ENCODE measurements at regions not wholly inside any gene's neighbourhood (a gene's known extent, or its start where the extent isn't known, plus 50 kb on each side); places are given as distances from the start of the nearest gene placed in this dataset.

DNA sequence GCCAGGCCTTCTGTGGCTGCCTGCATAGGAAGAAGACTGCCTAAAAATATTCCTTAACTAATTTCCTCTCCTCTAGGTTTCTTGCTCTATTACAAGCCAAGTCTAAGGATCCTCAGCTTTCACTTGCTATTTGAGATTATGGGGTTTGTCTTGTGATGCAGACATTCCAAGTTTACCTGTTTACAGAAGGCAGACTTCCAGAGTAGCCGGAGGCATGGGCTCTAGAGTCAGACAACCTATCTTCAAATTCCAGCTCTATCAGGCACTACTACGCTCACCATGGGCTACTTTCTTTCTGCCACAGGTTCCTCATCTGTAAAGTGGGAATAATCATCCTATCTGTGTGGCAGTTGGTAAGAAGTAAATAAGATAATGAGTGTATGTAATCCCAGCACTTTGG is 95.6 kb upstream of the BCL6 start:
- DNase-seq, result no peak
- TF ChIP-seq, protein P1, sequence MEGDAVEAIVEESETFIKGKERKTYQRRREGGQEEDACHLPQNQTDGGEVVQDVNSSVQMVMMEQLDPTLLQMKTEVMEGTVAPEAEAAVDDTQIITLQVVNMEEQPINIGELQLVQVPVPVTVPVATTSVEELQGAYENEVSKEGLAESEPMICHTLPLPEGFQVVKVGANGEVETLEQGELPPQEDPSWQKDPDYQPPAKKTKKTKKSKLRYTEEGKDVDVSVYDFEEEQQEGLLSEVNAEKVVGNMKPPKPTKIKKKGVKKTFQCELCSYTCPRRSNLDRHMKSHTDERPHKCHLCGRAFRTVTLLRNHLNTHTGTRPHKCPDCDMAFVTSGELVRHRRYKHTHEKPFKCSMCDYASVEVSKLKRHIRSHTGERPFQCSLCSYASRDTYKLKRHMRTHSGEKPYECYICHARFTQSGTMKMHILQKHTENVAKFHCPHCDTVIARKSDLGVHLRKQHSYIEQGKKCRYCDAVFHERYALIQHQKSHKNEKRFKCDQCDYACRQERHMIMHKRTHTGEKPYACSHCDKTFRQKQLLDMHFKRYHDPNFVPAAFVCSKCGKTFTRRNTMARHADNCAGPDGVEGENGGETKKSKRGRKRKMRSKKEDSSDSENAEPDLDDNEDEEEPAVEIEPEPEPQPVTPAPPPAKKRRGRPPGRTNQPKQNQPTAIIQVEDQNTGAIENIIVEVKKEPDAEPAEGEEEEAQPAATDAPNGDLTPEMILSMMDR (IDR thresholded peaks at IDR 0.05), result no peak
- no peak for TF ChIP-seq POLR2A (IDR thresholded peaks at IDR 0.05)
- no peaks in the 10 kb centered on the region for H3K9me3 ChIP-seq
- H3K27me3 ChIP-seq, result no peaks in the 10 kb centered on the region
- H3K4me3 ChIP-seq, result no peak overlapping the region
- H3K27ac ChIP-seq, result no peak overlapping the region
- no peaks in the 10 kb centered on the region for H3K36me3 ChIP-seq
- H3K4me1 ChIP-seq, result no peaks in the 10 kb centered on the region

DNA sequence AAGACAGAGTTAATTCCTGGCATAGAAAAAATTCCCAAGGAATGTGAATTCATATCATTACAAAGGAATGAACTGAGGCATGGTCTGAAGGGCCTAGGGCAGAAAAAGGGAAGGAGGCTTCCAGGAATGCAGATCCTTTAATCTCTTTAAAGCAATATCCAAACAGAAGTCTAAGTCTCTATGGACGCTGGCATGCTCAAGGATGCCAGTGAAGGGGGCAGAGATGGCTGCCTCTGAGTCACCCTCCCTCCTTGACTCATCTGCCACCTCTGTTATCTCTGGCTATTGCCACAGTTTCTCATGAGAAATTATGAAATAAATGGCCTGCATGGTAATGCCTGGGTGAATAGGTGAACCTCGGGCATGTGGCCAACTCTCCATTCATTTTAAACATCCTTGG is 96.3 kb upstream of the BCL6 start:
- TF ChIP-seq POLR2A (IDR thresholded peaks at IDR 0.05), result no peak
- Histone ChIP-seq H3K27ac (no peak overlapping the region), H3K4me3 (no peak overlapping the region), H3K4me1 (no peaks in the 10 kb centered on the region), H3K27me3 (no peaks in the 10 kb centered on the region), H3K9me3 (no peaks in the 10 kb centered on the region), H3K36me3 (no peaks in the 10 kb centered on the region)
- DNase-seq, result no peak

DNA sequence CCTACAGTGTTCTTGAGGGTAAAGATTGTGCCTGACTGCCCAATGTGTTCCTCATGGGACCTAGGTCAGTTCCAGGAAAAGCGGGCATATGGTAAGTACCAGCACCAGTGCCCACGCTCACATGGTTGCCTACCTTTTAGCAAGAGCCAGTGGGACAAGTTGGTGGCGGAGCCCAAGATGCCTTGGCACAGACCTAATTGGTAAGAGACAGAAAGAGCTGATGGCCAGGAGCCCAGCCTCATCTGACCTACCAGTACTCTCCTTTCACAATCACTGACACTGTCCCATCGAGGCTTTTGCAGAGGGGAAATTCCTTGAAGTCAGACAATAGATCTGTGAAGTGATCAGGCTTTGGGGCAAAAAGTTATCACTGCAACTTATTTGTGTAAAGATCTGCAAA is 98.4 kb upstream of the BCL6 start:
- H3K4me1 ChIP-seq, result no peaks in the 10 kb centered on the region
- H3K27ac ChIP-seq, result no peak overlapping the region
- no peak overlapping the region for H3K4me3 ChIP-seq
- no peaks in the 10 kb centered on the region for H3K36me3 ChIP-seq
- no peaks in the 10 kb centered on the region for H3K27me3 ChIP-seq
- TF ChIP-seq, protein P1 (IDR thresholded peaks at IDR 0.05), result no peak
- no peak for TF ChIP-seq POLR2A (IDR thresholded peaks at IDR 0.05)
- no peak for DNase-seq
- no peaks in the 10 kb centered on the region for H3K9me3 ChIP-seq

DNA sequence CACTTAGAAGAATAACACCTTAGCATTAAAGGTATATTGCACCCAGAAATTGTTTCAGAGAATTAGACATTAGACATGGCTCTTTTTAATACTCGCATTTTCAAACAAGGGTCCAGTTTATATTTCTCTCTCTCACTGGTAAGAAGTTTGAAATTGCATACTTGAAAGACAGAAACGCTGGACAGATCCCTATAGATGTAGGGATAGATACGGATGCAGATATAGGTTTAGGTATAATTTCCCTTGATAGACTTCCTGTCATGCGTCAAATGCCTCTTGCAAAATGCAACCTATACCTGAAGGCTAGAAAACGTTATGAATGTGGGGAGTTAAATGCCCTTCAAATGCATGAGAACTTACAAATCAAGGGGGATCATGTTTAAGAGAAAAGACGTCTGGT is 99.4 kb upstream of the BCL6 start:
- Histone ChIP-seq H3K27ac (no peak overlapping the region), H3K9me3 (no peaks in the 10 kb centered on the region), H3K36me3 (no peaks in the 10 kb centered on the region), H3K4me1 (no peaks in the 10 kb centered on the region), H3K4me3 (no peak overlapping the region), H3K27me3 (no peaks in the 10 kb centered on the region)
- TF ChIP-seq POLR2A (IDR thresholded peaks at IDR 0.05), result no peak
- TF ChIP-seq, protein P1 (IDR thresholded peaks at IDR 0.05), result no peak
- DNase-seq, result no peak

DNA sequence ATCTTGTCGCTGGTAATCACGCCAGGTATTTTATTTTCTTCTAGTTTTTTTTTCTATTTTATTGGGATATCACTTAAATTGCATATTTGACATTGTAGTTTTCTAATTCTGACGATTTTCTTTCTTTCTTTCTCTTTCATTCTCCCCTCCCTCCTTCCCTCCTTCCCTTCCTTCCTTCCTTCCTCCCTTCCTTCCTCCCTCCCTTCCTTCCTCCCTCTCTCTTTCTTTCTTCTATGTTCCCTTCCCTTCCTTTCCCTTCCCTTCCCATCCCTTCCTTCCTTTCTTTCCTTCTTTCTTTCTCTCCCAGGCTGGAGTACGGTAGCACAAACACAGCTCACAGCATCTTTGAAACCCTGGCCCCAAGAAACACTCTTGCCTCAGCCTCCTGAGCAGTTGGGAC is 100.6 kb upstream of the BCL6 start:
- Histone ChIP-seq H3K4me3 (no peak overlapping the region), H3K27ac (no peak overlapping the region), H3K9me3 (no peaks in the 10 kb centered on the region), H3K4me1 (no peaks in the 10 kb centered on the region), H3K27me3 (no peaks in the 10 kb centered on the region), H3K36me3 (no peaks in the 10 kb centered on the region)
- no peak for DNase-seq
- TF ChIP-seq POLR2A (IDR thresholded peaks at IDR 0.05), result no peak
- TF ChIP-seq, protein P1 (IDR thresholded peaks at IDR 0.05), result no peak

DNA sequence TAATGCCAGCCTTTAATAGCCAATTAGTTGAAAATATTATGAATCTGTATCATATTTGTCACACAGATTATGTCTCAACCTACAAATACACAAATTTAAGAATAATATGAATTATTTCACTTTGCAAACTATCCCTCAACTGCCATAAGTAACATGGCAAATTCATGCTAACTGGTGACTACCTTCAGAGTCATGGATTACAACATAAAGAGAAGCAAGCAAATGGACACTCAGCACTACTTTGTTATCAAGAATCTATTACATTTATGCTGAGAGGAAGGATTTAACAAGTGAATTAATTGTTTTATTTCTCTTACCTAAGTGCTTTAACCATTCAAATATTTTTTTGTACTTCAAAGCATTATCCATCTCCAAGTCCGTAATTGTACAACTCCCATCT is 103.1 kb upstream of the BCL6 start:
- H3K27ac ChIP-seq, result no peak overlapping the region
- TF ChIP-seq, protein P1 (IDR thresholded peaks at IDR 0.05), result no peak
- TF ChIP-seq POLR2A (IDR thresholded peaks at IDR 0.05), result no peak
- H3K27me3 ChIP-seq, result no peaks in the 10 kb centered on the region
- H3K9me3 ChIP-seq, result no peaks in the 10 kb centered on the region
- no peak overlapping the region for H3K4me3 ChIP-seq
- no peaks in the 10 kb centered on the region for H3K36me3 ChIP-seq
- no peaks in the 10 kb centered on the region for H3K4me1 ChIP-seq
- DNase-seq, result no peak

All from Peyer's patch (tissue), 4 donors.